ENCODE measurements at regions not wholly inside any gene's neighbourhood (a gene's known extent, or its start where the extent isn't known, plus 50 kb on each side); places are given as distances from the start of the nearest gene placed in this dataset.

DNA sequence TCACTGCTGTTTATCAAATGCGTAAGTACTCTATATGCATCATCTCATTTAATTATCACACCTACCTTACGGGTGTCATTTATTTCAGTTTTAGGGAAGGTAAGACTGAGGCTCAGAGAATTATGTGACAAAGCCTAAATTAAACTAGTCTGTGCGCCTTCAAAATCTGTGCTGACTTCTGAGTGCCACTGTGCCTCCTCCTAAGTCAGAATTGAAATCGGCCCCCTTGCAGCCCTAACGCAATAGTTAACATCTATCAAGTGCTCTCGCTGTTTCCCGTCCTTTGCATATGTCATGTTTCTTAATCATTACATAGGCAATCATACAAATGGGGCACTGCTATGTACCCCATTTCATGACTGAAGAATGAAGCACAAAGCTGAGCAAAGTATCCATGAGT is 79.0 kb upstream of the PDE10A start:
- Mint-ChIP-seq H3K36me3 (ENCODE audit: insufficient read depth in 2 of 2) (peaks cover 2 to 3% of the 10 kb centered on the region in 2 donors), H3K27me3 (ENCODE audit: low read depth) (no peaks in the 10 kb centered on the region), H3K9me3 (peaks cover 2 to 6% of the 10 kb centered on the region in 2 donors), H3K4me1 (ENCODE audit: low read depth) (no peaks in the 10 kb centered on the region), H3K4me3 (no peak overlapping the region), H3K27ac (no peak overlapping the region)
- DNase-seq (no peak), ATAC-seq (replicated peaks in 1 of 2) (no peak)

DNA sequence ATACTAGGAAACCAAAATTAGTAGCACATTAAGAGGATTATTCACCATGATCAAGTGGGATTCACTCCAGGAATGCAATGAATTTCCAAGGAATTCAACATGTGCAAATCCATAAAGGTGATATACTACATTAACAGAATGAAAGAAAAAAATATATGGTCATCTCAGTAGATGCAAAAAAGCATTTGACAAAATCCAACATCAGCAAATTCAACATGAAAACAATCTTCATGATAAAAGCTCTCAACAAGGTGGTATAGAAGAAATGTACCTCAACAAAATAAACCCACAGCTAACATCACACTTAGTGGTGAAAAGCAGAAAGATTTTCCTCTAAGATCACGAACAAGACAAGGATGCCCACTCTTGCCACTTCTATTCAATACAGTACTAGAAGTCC is 74.4 kb upstream of the PDE10A start:
- peaks cover 15 to 17% of the 10 kb centered on the region in 2 donors for H3K9me3 Mint-ChIP-seq
- H3K36me3 Mint-ChIP-seq (ENCODE audit: insufficient read depth in 2 of 2), result peaks cover 2 to 6% of the 10 kb centered on the region in 2 donors
- no peak overlapping the region for H3K4me3 Mint-ChIP-seq
- H3K27me3 Mint-ChIP-seq (ENCODE audit: low read depth), result no peaks in the 10 kb centered on the region
- H3K27ac Mint-ChIP-seq, result no peak overlapping the region
- H3K4me1 Mint-ChIP-seq (ENCODE audit: low read depth), result no peaks in the 10 kb centered on the region
- no peak for ATAC-seq (replicated peaks in 1 of 2)
- no peak for DNase-seq

DNA sequence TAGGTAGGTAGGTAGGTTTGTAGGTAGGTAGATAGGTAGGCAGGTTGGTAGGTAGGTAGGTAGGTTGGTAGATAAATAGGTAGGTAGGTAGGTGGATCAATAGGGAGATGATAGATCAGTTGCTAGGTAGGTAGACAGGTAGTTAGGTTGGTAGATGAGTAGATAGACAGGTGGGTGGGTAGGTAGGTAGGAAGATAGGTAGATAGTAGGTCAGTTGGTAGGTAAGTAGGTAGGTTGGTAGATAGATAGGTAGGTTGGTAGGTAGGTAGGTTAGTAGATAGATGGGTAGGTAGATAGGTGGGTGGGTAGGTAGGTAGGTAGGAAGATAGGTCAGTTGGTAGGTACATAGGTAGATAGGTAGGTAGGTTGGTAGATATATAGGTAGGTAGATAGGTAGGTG is 72.0 kb upstream of the PDE10A start:
- Mint-ChIP-seq H3K4me3 (no peak overlapping the region), H3K27me3 (ENCODE audit: low read depth) (no peaks in the 10 kb centered on the region), H3K9me3 (peaks cover 13 to 17% of the 10 kb centered on the region in 2 donors), H3K4me1 (ENCODE audit: low read depth) (no peaks in the 10 kb centered on the region), H3K27ac (no peak overlapping the region), H3K36me3 (ENCODE audit: insufficient read depth in 2 of 2) (peaks cover 2 to 5% of the 10 kb centered on the region in 2 donors)
- no peak for ATAC-seq (replicated peaks in 1 of 2)
- DNase-seq, result no peak

DNA sequence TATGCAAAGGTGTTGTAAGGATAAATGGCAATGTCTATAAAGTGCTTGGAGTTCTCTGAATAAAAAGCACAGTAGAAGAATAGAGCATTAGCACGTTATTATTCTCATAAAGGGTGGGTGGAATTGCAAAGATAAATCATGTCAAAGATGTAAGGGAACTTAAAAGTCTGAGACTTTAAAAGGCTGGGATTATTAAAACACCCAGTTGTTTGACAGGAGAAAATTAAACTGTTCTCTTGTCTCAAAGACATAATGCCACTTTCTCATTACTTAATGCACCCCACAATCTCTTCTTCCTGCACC is 70.4 kb upstream of the PDE10A start:
- H3K27ac Mint-ChIP-seq, result no peak overlapping the region
- peaks cover 2 to 3% of the 10 kb centered on the region in 2 donors for H3K36me3 Mint-ChIP-seq (ENCODE audit: insufficient read depth in 2 of 2)
- H3K27me3 Mint-ChIP-seq (ENCODE audit: low read depth), result no peaks in the 10 kb centered on the region
- no peak overlapping the region for H3K4me3 Mint-ChIP-seq
- peaks cover 13 to 17% of the 10 kb centered on the region in 2 donors for H3K9me3 Mint-ChIP-seq
- H3K4me1 Mint-ChIP-seq (ENCODE audit: low read depth), result no peaks in the 10 kb centered on the region
- ATAC-seq (replicated peaks in 1 of 2) (no peak), DNase-seq (no peak)

DNA sequence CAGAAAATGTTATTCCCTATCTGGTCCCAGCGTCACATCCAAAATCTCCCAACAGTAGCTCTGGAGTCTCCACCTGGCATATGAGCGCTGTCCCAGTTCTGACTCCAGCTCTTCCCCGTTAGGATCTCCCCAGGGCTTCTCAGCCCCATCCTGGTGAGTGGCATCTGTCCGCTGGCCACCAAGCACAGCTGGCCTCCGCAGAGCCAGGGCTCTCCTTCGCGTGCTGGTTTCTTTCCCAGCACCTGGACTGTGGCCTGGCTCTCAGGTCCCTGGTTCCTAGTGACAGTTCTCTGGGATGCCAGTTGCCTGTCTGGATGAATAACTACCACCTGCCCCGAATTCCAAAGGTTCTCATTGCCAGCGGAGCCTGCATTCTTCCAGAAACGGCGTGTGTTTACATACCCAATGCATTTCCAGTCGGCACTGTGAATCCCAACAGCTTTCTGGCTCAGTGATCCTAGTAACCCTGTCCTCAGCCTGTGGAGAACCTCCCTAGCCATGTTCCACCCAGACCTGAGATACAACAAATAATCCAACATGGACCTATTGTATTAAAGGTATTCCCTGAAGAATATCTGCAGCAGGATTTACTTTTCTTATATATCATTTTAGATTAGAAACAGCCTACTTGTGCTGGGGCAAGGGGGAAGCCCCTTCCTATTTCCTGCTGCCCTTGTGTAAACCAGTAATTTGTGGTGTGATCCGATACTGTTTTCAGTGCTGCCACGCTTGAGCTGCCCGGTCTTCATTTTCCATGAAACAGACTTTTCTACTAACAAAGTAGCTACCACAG is 69.9 kb upstream of the PDE10A start:
- no peak for ATAC-seq (replicated peaks in 1 of 2)
- H3K4me1 Mint-ChIP-seq (ENCODE audit: low read depth), result no peaks in the 10 kb centered on the region
- H3K36me3 Mint-ChIP-seq (ENCODE audit: insufficient read depth in 2 of 2), result peaks cover 2 to 3% of the 10 kb centered on the region in 2 donors
- H3K27ac Mint-ChIP-seq, result no peak overlapping the region
- peaks cover 13 to 17% of the 10 kb centered on the region in 2 donors for H3K9me3 Mint-ChIP-seq
- no peaks in the 10 kb centered on the region for H3K27me3 Mint-ChIP-seq (ENCODE audit: low read depth)
- no peak overlapping the region for H3K4me3 Mint-ChIP-seq
- DNase-seq, result no peak

DNA sequence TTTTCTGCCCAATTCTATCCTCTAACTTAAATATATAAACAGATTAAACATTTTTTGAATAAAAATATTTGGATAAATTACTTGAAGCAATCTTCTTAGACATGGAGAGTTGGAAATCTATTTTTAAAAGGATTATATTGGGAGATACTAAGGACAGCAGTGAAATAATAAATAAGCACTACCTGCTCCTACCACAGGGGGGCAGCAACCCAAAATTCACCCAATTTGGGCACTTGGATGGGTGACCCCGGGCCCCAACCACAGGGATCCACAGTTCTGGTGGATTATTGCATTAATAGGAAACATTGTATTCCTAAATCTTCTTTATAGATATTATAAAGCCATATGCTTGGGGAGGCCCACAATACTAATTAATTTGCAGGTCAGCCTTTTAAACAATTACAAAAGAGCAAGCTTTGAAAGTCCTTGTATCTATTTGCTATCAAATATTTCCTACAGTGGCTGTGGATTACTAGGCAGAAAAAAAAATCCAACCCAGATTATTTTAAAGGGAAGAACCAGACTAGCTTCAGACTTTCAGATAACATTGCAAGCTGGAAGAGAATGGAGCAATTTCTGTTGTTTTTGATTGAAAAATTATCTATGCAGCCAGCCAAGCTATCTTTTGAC is 66.4 kb upstream of the PDE10A start:
- Mint-ChIP-seq H3K4me3 (no peak overlapping the region), H3K9me3 (no peaks in the 10 kb centered on the region), H3K36me3 (ENCODE audit: insufficient read depth in 2 of 2) (no peaks in the 10 kb centered on the region), H3K4me1 (ENCODE audit: low read depth) (no peaks in the 10 kb centered on the region), H3K27me3 (ENCODE audit: low read depth) (no peaks in the 10 kb centered on the region), H3K27ac (no peak overlapping the region)
- ATAC-seq (replicated peaks in 1 of 2) (no peak), DNase-seq (peak; percentile 25 to 44)

DNA sequence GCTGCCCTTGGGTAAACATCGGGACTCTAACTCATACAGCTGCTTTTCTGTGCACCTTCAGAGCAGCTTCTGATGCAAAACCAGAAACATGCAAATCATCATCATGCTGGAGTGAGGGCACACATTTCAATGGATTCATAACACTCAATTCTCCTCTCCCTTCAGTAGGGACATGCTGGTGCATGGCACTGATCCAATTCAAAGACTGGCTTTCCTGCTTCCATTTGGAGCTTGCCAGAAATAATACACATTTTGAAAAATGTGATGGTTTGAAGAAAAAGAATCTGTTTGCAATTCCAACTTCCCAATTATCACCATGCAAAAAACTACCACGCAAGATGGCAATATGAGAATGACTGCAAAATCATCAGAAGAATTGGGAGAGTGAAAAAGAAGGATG is 65.2 kb upstream of the PDE10A start:
- Mint-ChIP-seq H3K27me3 (ENCODE audit: low read depth) (no peaks in the 10 kb centered on the region), H3K4me1 (ENCODE audit: low read depth) (no peaks in the 10 kb centered on the region), H3K27ac (no peak overlapping the region), H3K9me3 (no peaks in the 10 kb centered on the region), H3K36me3 (ENCODE audit: insufficient read depth in 2 of 2) (no peaks in the 10 kb centered on the region), H3K4me3 (no peak overlapping the region)
- no peak for ATAC-seq (replicated peaks in 1 of 2)
- DNase-seq, result no peak

DNA sequence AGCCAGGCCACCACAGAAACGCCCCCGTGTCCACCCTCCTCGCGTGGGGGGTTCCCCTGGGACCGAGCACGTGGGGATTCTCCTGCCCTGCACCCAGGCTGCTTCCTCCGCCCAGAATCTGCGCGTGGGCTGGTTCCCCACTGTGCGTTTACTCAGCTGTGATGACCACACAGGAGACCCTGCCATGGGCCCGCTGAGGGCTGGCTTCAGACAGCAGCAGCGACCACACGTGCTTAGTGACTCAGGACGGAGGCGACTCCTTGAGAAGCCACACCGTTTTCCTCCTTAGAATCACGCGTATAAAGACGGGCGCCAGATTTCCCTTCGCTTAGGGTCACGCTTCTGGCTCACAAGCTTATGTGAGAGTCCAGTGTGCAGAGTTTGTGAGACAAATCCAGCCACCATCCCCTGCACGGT is 63.9 kb upstream of the PDE10A start:
- no peak overlapping the region for H3K4me3 Mint-ChIP-seq

DNA sequence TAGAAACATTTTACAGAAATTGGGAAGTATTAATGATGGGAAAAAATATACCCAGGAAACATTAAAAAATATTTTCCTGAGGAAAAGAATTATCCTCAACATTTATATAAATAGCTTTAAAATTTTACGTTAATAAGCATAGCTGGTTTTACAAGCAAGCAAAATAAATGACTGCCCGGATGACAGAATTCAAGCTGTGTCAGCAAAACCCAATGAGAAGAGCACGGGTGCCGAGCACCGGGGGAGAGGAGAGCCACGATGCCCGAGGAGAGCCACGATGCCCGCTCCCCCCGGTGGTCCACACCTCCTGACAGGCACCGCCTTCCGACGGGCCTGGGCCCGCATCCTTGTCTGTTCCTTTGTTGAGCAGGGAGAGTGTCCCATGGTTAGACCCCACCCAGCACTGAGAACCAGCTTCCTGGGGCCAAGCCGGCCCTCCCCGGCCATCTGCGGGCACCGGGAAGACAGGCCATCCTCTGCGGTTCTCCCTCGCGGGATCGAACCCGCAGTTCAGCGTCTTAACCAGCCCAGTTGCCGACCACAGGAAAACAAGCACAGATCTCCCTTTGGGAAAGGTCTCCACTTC is 63.3 kb upstream of the PDE10A start:
- Mint-ChIP-seq H3K27ac (no peak overlapping the region), H3K4me1 (ENCODE audit: low read depth) (no peaks in the 10 kb centered on the region), H3K36me3 (ENCODE audit: insufficient read depth in 2 of 2) (no peaks in the 10 kb centered on the region), H3K9me3 (no peaks in the 10 kb centered on the region), H3K27me3 (ENCODE audit: low read depth) (no peaks in the 10 kb centered on the region), H3K4me3 (no peak overlapping the region)
- no peak for ATAC-seq (replicated peaks in 1 of 2)
- no peak for DNase-seq

More for the DNA sequence above, 63.9 kb upstream of the PDE10A start:
- H3K36me3 Mint-ChIP-seq (ENCODE audit: insufficient read depth in 2 of 2), result no peaks in the 10 kb centered on the region
- no peaks in the 10 kb centered on the region for H3K9me3 Mint-ChIP-seq
- H3K27me3 Mint-ChIP-seq (ENCODE audit: low read depth), result no peaks in the 10 kb centered on the region
- H3K4me1 Mint-ChIP-seq (ENCODE audit: low read depth), result no peaks in the 10 kb centered on the region
- ATAC-seq (replicated peaks in 1 of 2) (no peak), DNase-seq (no peak)
- no peak overlapping the region for H3K27ac Mint-ChIP-seq

DNA sequence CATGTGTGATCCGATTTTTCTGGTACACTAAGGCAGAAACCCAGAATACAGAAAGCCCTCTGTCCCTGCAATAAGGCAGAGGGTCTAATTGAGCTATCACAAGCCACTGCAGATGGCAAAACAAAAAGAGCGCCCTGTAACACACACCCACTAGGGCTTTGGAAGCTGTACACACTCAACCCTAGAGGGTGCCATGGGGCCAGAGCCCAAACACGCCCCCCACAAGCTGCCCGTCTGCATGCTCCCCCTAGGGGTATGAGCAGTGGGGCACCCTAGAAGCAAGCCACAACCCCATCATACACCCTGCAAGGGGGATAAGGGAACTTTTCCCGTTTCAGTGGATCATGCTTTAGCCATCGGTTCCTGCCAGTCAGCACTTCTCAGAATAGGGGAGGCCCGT is 62.2 kb upstream of the PDE10A start:
- Mint-ChIP-seq H3K27me3 (ENCODE audit: low read depth) (no peaks in the 10 kb centered on the region), H3K4me3 (no peak overlapping the region), H3K9me3 (no peaks in the 10 kb centered on the region), H3K4me1 (ENCODE audit: low read depth) (no peaks in the 10 kb centered on the region), H3K36me3 (ENCODE audit: insufficient read depth in 2 of 2) (no peaks in the 10 kb centered on the region), H3K27ac (no peak overlapping the region)
- DNase-seq, result no peak
- no peak for ATAC-seq (replicated peaks in 1 of 2)

DNA sequence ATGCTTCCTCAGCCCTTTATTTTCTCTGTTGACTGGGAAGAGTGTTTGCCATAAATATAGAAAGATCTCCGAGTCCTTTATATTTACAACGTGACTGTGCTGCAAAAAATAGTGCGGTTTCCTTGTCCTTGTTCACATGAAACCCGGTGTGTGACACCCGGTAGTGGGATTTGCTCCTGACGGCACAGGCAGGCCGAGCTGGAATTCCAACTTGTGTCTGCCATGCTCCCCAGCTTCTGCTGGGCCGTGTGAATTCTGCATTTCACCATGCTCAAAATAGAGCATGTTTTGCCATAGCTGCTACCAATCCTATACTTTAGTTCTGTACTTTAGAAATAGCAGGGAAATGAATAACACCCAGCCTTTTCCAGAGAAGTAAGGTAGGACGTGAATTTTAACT is 60.3 kb upstream of the PDE10A start:
- Mint-ChIP-seq H3K27me3 (ENCODE audit: low read depth) (peaks cover 8% of the 10 kb centered on the region), H3K4me1 (ENCODE audit: low read depth) (no peaks in the 10 kb centered on the region), H3K9me3 (no peaks in the 10 kb centered on the region), H3K4me3 (no peak overlapping the region), H3K36me3 (ENCODE audit: insufficient read depth in 2 of 2) (no peaks in the 10 kb centered on the region), H3K27ac (no peak overlapping the region)
- no peak for DNase-seq
- ATAC-seq (replicated peaks in 1 of 2), result no peak

DNA sequence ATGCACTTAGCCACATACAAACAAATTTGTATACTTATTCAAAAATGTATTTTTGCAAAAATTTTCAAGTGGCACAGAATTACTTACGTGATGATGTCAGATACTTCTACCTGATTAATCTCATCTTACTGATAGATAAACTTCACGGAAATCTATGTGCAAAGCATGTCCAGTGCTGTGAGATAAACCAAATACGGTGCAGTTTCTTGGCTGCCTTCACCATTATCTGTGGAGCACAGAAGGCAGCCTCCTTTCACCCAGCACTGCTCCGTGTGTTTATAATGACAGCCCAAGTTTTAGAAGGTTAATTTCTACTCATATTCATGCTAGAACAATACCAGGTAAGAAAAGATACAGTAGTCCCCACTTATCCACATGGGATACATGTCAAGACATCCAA is 59.0 kb upstream of the PDE10A start:
- Mint-ChIP-seq H3K36me3 (ENCODE audit: insufficient read depth in 2 of 2) (no peaks in the 10 kb centered on the region), H3K9me3 (no peaks in the 10 kb centered on the region), H3K4me3 (no peak overlapping the region), H3K27ac (no peak overlapping the region), H3K4me1 (ENCODE audit: low read depth) (no peaks in the 10 kb centered on the region), H3K27me3 (ENCODE audit: low read depth) (peaks cover 8% of the 10 kb centered on the region)
- no peak for DNase-seq
- no peak for ATAC-seq (replicated peaks in 1 of 2)

DNA sequence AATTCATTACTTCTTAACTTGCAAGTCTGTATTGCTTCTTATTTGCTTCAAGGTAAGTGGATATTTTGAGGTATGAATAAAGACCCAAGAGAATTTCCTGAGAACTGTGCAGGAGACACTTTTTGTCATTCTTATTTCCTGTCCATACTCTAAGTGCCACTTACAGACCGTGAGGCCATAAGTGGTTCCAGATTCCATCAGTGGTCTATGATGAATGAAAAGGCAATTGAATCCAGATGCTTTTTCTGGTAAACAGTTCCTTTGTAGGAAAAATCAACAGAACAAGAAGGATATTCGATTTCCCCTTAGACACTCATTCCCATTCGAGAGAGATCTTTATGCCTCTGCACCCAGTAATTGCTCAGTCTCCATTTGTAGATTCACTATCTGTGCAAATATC is 58.3 kb upstream of the PDE10A start:
- Mint-ChIP-seq H3K9me3 (no peaks in the 10 kb centered on the region), H3K27me3 (ENCODE audit: low read depth) (peaks cover 8% of the 10 kb centered on the region), H3K4me1 (ENCODE audit: low read depth) (no peaks in the 10 kb centered on the region), H3K36me3 (ENCODE audit: insufficient read depth in 2 of 2) (no peaks in the 10 kb centered on the region), H3K27ac (no peak overlapping the region), H3K4me3 (no peak overlapping the region)
- ATAC-seq (replicated peaks in 1 of 2), result no peak
- no peak for DNase-seq

DNA sequence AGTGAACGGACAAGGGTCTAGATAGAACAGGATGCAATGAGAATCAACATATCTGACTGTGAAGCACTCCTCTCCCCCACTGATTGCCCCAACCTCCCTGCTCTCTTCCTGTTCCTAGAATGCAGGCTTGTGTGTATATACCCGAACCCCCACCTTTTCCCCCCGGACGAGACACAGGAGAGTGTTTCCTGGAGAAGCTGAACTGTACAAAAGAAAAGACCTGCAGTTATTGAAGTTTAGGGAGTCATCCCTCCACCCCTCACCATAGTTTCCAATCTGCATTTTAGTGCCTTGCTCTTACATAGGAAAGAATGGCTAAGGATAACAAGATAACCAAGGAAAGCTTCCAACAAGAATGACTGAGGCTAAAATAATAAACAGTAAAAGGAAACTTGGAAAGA is 55.5 kb upstream of the PDE10A start:
- DNase-seq, result no peak

More for the DNA sequence above, 55.5 kb upstream of the PDE10A start:
- no peaks in the 10 kb centered on the region for H3K9me3 Mint-ChIP-seq
- no peaks in the 10 kb centered on the region for H3K36me3 Mint-ChIP-seq (ENCODE audit: insufficient read depth in 2 of 2)
- H3K4me3 Mint-ChIP-seq, result no peak overlapping the region
- H3K27ac Mint-ChIP-seq, result no peak overlapping the region
- no peak for ATAC-seq (replicated peaks in 1 of 2)
- no peaks in the 10 kb centered on the region for H3K4me1 Mint-ChIP-seq (ENCODE audit: low read depth)
- peaks cover 8% of the 10 kb centered on the region for H3K27me3 Mint-ChIP-seq (ENCODE audit: low read depth)
